Lower leg skin (tissue), 4 donors: ENCODE measurements at regions not wholly inside any gene's neighbourhood (a gene's known extent, or its start where the extent isn't known, plus 50 kb on each side); places are given as distances from the start of the nearest gene placed in this dataset.

ENCODE experiments used
- DNase-seq, 2 donors: peaks; one replicate each; pipeline ENCODE4 v3.0.0-alpha.2; 2019; ENCODE audit warnings: low spot score in 2 of 2
- H3K4me3 ChIP-seq: fragments of 200-600 bp; sonication (generic); 2 replicates; pipeline ENCODE4 v1.5.1; 2017; ENCODE audit warnings: mild to moderate bottlenecking, low read depth; ENCODE audit not compliant: poor library complexity, severe bottlenecking
- CTCF ChIP-seq, 3 donors: fragments of 450-650 bp; IDR thresholded peaks; one replicate each; pipeline ENCODE4 v1.5.1; 2016; ENCODE audit warnings: antibody characterized with exemption in 3 of 3, mild to moderate bottlenecking in 3 of 3, moderate library complexity in 2 of 3
- POLR2A ChIP-seq, 2 donors: fragments of 450-650 bp; IDR thresholded peaks; one replicate each; pipeline ENCODE4 v1.6.1; 2016 to 2017; ENCODE audit warnings: antibody characterized with exemption in 2 of 2, mild to moderate bottlenecking in 1 of 2, moderate library complexity in 1 of 2
- WGBS, 2 donors: methylation state at CpG; one replicate each; pipeline ENCODE4 v1.1.5; 2018; 5-methylcytosine and 5-hydroxymethylcytosine counted together
- intact Hi-C: fragments of 100-400 bp; cut with DNase I; formaldehyde crosslinking; loops from one replicate; pipeline ENCODE4 v1.15.0; 2023; ENCODE audit warnings: low total_unique reads

- no peak for DNase-seq
- no peak overlapping the region for H3K4me3 ChIP-seq
- TF ChIP-seq CTCF (IDR thresholded peaks at IDR 0.05) (no peak), POLR2A (IDR thresholded peaks at IDR 0.05) (no peak)
- 61 to 86% methylated on average over 7 of the region's 7 CpGs for WGBS, 2 donors
- intact Hi-C loops: no loop called here
Observed at GRCh38 chr7:17056491-17057142, 174.8 kb upstream of the AGR3 start.

- no peak for TF ChIP-seq POLR2A (IDR thresholded peaks at IDR 0.05)
- TF ChIP-seq CTCF (IDR thresholded peaks at IDR 0.05): no peak
- DNase-seq: no peak
- intact Hi-C loops: no loop called here
- no peak overlapping the region for H3K4me3 ChIP-seq
- 65 to 88% methylated on average over 1 of the region's 1 CpG for whole genome bisulfite sequencing, 2 donors
Observed at GRCh38 chr7:17057143-17057509, 175.3 kb upstream of the AGR3 start.

- 32 to 36% methylated on average over 1 of the region's 1 CpG for whole genome bisulfite sequencing, 2 donors
- no peak overlapping the region for H3K4me3 ChIP-seq
- no peak for TF ChIP-seq POLR2A (IDR thresholded peaks at IDR 0.05)
- no peak for TF ChIP-seq CTCF (IDR thresholded peaks at IDR 0.05)
- no peak for DNase-seq
- intact Hi-C loops: no loop called here
Observed at GRCh38 chr7:17058568-17058967, 176.8 kb upstream of the AGR3 start.

GRCh38 chr7:17060051-17060450, 178.3 kb upstream of the AGR3 start:
- no peak overlapping the region for H3K4me3 ChIP-seq
- DNase-seq: no peak
- WGBS, 2 donors: 87 to 91% methylated on average over 3 of the region's 3 CpGs
- TF ChIP-seq POLR2A (IDR thresholded peaks at IDR 0.05): no peak
- TF ChIP-seq CTCF (IDR thresholded peaks at IDR 0.05): no peak
- intact Hi-C loops: no loop called here

GRCh38 chr7:17061443-17061842, 179.7 kb upstream of the AGR3 start:
- TF ChIP-seq POLR2A (IDR thresholded peaks at IDR 0.05) (no peak), CTCF (IDR thresholded peaks at IDR 0.05) (no peak)
- DNase-seq: no peak
- no peak overlapping the region for H3K4me3 ChIP-seq
- intact Hi-C loops: no loop called here
- 93 to 95% methylated on average over 2 of the region's 2 CpGs for WGBS, 2 donors
